ENCODE measurements at regions not wholly inside any gene's neighbourhood (a gene's known extent, or its start where the extent isn't known, plus 50 kb on each side); places are given as distances from the start of the nearest gene placed in this dataset.

GRCh38 chr9:81416476-81417298 lies 272.7 kb downstream of the TLE1 start:
- no peak for DNase-seq
- intact Hi-C loops (cut with micrococcal nuclease) = no loop called here
- H3K27ac Mint-ChIP-seq = no peak overlapping the region
- no peak for TF ChIP-seq CTCF (IDR thresholded peaks at IDR 0.05)
- no peak overlapping the region for H3K4me3 Mint-ChIP-seq
- H3K36me3 Mint-ChIP-seq (ENCODE audit: low read depth) = no peaks in the 10 kb centered on the region
- ChIA-PET CTCF (no interaction called here), POLR2A (interaction anchor here (0.6 kb wide), 1 partner anchor 393 kb away, joined by 4 read pairs; no protein-coding TSS in a partner anchor)
- no peaks in the 10 kb centered on the region for H3K27me3 Mint-ChIP-seq
- no peaks in the 10 kb centered on the region for H3K9me3 Mint-ChIP-seq
- ATAC-seq (ENCODE audit: low read depth) = no peak
- no peaks in the 10 kb centered on the region for H3K4me1 Mint-ChIP-seq

DNA sequence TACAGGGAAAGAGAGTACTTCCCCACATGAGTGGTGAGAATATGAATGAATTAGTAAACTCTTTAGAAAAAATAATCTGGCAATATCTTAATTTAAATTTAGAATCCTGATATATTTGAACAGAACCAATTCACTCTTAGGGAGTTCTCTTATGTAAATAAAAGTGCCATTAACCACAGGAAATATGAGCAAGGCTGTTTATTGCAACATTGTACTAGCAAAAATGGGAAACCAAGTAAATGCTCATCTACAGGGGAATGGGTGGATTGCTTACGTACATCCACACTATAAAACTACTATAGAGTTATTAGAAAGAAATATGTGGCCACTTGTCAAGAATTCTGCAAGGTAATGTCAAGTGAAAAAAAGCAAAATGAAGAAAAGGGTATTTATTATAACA lies 274.5 kb downstream of the TLE1 start:
- H3K4me1 Mint-ChIP-seq = no peaks in the 10 kb centered on the region
- H3K4me3 Mint-ChIP-seq = no peak overlapping the region
- ChIA-PET POLR2A (no interaction called here), CTCF (no interaction called here)
- no peak for DNase-seq
- intact Hi-C loops (cut with micrococcal nuclease) = no loop called here
- no peak for ATAC-seq (ENCODE audit: low read depth)
- no peaks in the 10 kb centered on the region for H3K36me3 Mint-ChIP-seq (ENCODE audit: low read depth)
- TF ChIP-seq CTCF (IDR thresholded peaks at IDR 0.05) = no peak
- H3K27ac Mint-ChIP-seq = no peak overlapping the region
- no peaks in the 10 kb centered on the region for H3K27me3 Mint-ChIP-seq
- no peaks in the 10 kb centered on the region for H3K9me3 Mint-ChIP-seq

GRCh38 chr9:81411961-81412360 lies 277.4 kb downstream of the TLE1 start:
- POLR2A ChIA-PET = no interaction called here
- no peak for ATAC-seq (ENCODE audit: low read depth)
- intact Hi-C loops (cut with micrococcal nuclease) = no loop called here

GRCh38 chr9:81410201-81410600 lies 279.1 kb downstream of the TLE1 start:
- Mint-ChIP-seq H3K27ac (no peak overlapping the region), H3K36me3 (ENCODE audit: low read depth) (no peaks in the 10 kb centered on the region), H3K9me3 (no peaks in the 10 kb centered on the region), H3K4me3 (no peak overlapping the region), H3K27me3 (no peaks in the 10 kb centered on the region), H3K4me1 (no peaks in the 10 kb centered on the region)
- TF ChIP-seq CTCF (IDR thresholded peaks at IDR 0.05) = no peak
- ChIA-PET POLR2A (no interaction called here), CTCF (no interaction called here)
- no peak for DNase-seq
- ATAC-seq (ENCODE audit: low read depth) = no peak
- intact Hi-C loops (cut with micrococcal nuclease) = no loop called here

More at GRCh38 chr9:81411961-81412360, 277.4 kb downstream of the TLE1 start:
- Mint-ChIP-seq H3K36me3 (ENCODE audit: low read depth) (no peaks in the 10 kb centered on the region), H3K9me3 (no peaks in the 10 kb centered on the region), H3K27me3 (no peaks in the 10 kb centered on the region), H3K4me1 (no peaks in the 10 kb centered on the region), H3K27ac (no peak overlapping the region), H3K4me3 (no peak overlapping the region)
- TF ChIP-seq CTCF (IDR thresholded peaks at IDR 0.05) = no peak
- CTCF ChIA-PET = no interaction called here
- no peak for DNase-seq

DNA sequence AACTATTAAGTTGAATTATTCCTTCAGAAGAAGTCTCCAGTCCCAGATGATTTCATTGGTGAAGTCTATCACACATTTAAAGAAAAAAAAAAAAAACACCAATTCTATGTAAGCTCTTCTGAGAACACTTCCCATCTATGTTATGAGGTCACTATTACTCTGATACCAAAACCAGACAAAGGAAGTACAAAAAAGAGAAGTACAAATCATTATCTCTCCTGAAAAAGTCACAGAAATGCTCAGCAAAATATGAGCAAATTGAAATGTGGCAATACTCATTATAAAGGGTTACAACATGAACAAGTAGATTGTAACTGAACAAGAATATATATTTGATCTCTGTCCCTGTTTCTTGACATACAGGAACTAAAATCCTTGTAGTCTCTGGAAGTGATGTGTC lies 280.4 kb downstream of the TLE1 start:
- Mint-ChIP-seq H3K9me3 (no peaks in the 10 kb centered on the region), H3K36me3 (ENCODE audit: low read depth) (no peaks in the 10 kb centered on the region), H3K27ac (no peak overlapping the region), H3K4me3 (no peak overlapping the region), H3K27me3 (no peaks in the 10 kb centered on the region), H3K4me1 (no peaks in the 10 kb centered on the region)
- intact Hi-C loops (cut with micrococcal nuclease) = no loop called here
- no peak for TF ChIP-seq CTCF (IDR thresholded peaks at IDR 0.05)
- ChIA-PET POLR2A (no interaction called here), CTCF (no interaction called here)
- ATAC-seq (ENCODE audit: low read depth) (no peak), DNase-seq (no peak)

Data from activated B cell treated with CpG ODN at 0.5 μM for 24 hours (primary cell).